GM19438 (cell line): ENCODE measurements at regions not wholly inside any gene's neighbourhood (a gene's known extent, or its start where the extent isn't known, plus 50 kb on each side); places are given as distances from the start of the nearest gene placed in this dataset.
"Not testable (repeated sequence)": the region's sequence is repeated elsewhere in the genome, so short reads cannot be mapped to it uniquely, and the experiment has no call there.

Source experiments
- ATAC-seq: cut with Tn5 transposase; IDR thresholded peaks from one replicate; pipeline ENCODE4 v1.9.1; 2021; ENCODE audit warnings: low read depth; ENCODE audit not compliant: unreplicated experiment

GRCh38 chr14:40414386-40414785 is 982.2 kb upstream of the FBXO33 start:
- ATAC-seq = no peak

GRCh38 chr14:40413136-40413535 is 980.9 kb upstream of the FBXO33 start:
- no peak for ATAC-seq

- no peak for ATAC-seq
Measured at GRCh38 chr14:40410708-40411107, 978.5 kb upstream of the FBXO33 start.

GRCh38 chr14:40402957-40403356 is 970.7 kb upstream of the FBXO33 start:
- ATAC-seq = no peak

GRCh38 chr14:40398981-40399380 is 966.7 kb upstream of the FBXO33 start:
- no peak for ATAC-seq

GRCh38 chr14:40394634-40395340 is 962.6 kb upstream of the FBXO33 start:
- no peak for ATAC-seq

- ATAC-seq = no peak
Measured at GRCh38 chr14:40393143-40393542, 960.9 kb upstream of the FBXO33 start.

GRCh38 chr14:40386433-40386832 is 954.2 kb upstream of the FBXO33 start:
- ATAC-seq = no peak

GRCh38 chr14:40374221-40374620 is 942.0 kb upstream of the FBXO33 start:
- no peak for ATAC-seq

- ATAC-seq = no peak
Measured at GRCh38 chr14:40371011-40371410, 938.8 kb upstream of the FBXO33 start.

- ATAC-seq = no peak
Measured at GRCh38 chr14:40368314-40368713, 936.1 kb upstream of the FBXO33 start.

- ATAC-seq = no peak
Measured at GRCh38 chr14:40367717-40368116, 935.5 kb upstream of the FBXO33 start.

- ATAC-seq = no peak
Measured at GRCh38 chr14:40365305-40365704, 933.1 kb upstream of the FBXO33 start.

GRCh38 chr14:40362856-40363255 is 930.6 kb upstream of the FBXO33 start:
- ATAC-seq = no peak

GRCh38 chr14:40354754-40355153 is 922.5 kb upstream of the FBXO33 start:
- ATAC-seq = no peak

- not testable (repeated sequence) for ATAC-seq
Measured at GRCh38 chr14:40348104-40348503, 915.9 kb upstream of the FBXO33 start.

GRCh38 chr14:40347675-40348074 is 915.4 kb upstream of the FBXO33 start:
- ATAC-seq = no peak

- no peak for ATAC-seq
Measured at GRCh38 chr14:40346275-40346674, 914.0 kb upstream of the FBXO33 start.

GRCh38 chr14:40345334-40345733 is 913.1 kb upstream of the FBXO33 start:
- ATAC-seq = no peak

GRCh38 chr14:40340708-40341107 is 908.5 kb upstream of the FBXO33 start:
- ATAC-seq = no peak

- no peak for ATAC-seq
Measured at GRCh38 chr14:40336846-40337245, 904.6 kb upstream of the FBXO33 start.

- ATAC-seq = not testable (repeated sequence)
Measured at GRCh38 chr14:40326519-40326918, 894.3 kb upstream of the FBXO33 start.

GRCh38 chr14:40318211-40318719 is 886.0 kb upstream of the FBXO33 start:
- no peak for ATAC-seq
